H9 (cell line): ENCODE measurements at regions not wholly inside any gene's neighbourhood (a gene's known extent, or its start where the extent isn't known, plus 50 kb on each side); places are given as distances from the start of the nearest gene placed in this dataset.

Experiments
- DNase-seq: peaks from one replicate; pipeline ENCODE4 v3.0.0-alpha.2; 2017
- H2AFZ ChIP-seq: one replicate; pipeline ENCODE4 v1.6.1; 2013; ENCODE audit warnings: mild to moderate bottlenecking, low read length, control low read depth, moderate library complexity
- H2AK5ac ChIP-seq: 2 replicates; pipeline ENCODE4 v1.6.1; 2013; ENCODE audit warnings: low read length, control low read depth, mixed read lengths; ENCODE audit not compliant: insufficient read length
- H2BK120ac ChIP-seq: one replicate; pipeline ENCODE4 v1.6.1; 2013; ENCODE audit warnings: low read depth, mild to moderate bottlenecking, low read length, control low read depth, inconsistent platforms; ENCODE audit not compliant: poor library complexity, severe bottlenecking
- H2BK12ac ChIP-seq: 2 replicates; pipeline ENCODE4 v1.6.1; 2013; ENCODE audit warnings: low read length, control low read depth, mixed read lengths, low read depth; ENCODE audit not compliant: insufficient read length
- H2BK15ac ChIP-seq: 2 replicates; pipeline ENCODE4 v1.6.1; 2013; ENCODE audit warnings: low read depth, low read length, control low read depth
- H2BK20ac ChIP-seq: one replicate; pipeline ENCODE4 v1.6.1; 2013; ENCODE audit warnings: low read depth, mild to moderate bottlenecking, low read length, control low read depth, inconsistent platforms; ENCODE audit not compliant: poor library complexity, severe bottlenecking
- H2BK5ac ChIP-seq: 2 replicates; pipeline ENCODE4 v1.6.1; 2013; ENCODE audit warnings: low read length, control low read depth, mixed read lengths; ENCODE audit not compliant: insufficient read length
- H3K14ac ChIP-seq: 2 replicates; pipeline ENCODE4 v1.6.1; 2013; ENCODE audit warnings: low read length, control low read depth; ENCODE audit not compliant: insufficient read depth
- H3K18ac ChIP-seq: 2 replicates; pipeline ENCODE4 v1.6.1; 2013; ENCODE audit warnings: low read depth, mild to moderate bottlenecking, mixed read lengths, low read length, control low read depth; ENCODE audit not compliant: insufficient read length
- H3K23ac ChIP-seq: 2 replicates; pipeline ENCODE4 v1.6.1; 2013; ENCODE audit warnings: low read length, control low read depth, mixed read lengths, low read depth; ENCODE audit not compliant: insufficient read length
- H3K23me2 ChIP-seq: 2 replicates; pipeline ENCODE4 v1.6.1; 2013; ENCODE audit warnings: low read depth, mild to moderate bottlenecking, mixed read lengths, low read length, control low read depth; ENCODE audit not compliant: insufficient read length, poor library complexity, severe bottlenecking
- H3K27ac ChIP-seq: 2 replicates; pipeline ENCODE4 v1.5.1; 2013; ENCODE audit warnings: low read length, control low read depth, mixed read lengths, low read depth; ENCODE audit not compliant: insufficient read length
- H3K27me3 ChIP-seq: 2 replicates; pipeline ENCODE4 v1.6.1; 2013; ENCODE audit warnings: low read length, control low read depth, inconsistent platforms; ENCODE audit not compliant: insufficient read depth
- H3K4ac ChIP-seq: 2 replicates; pipeline ENCODE4 v1.6.1; 2013; ENCODE audit warnings: low read depth, mild to moderate bottlenecking, control low read depth, inconsistent platforms, low read length, moderate library complexity
- H3K4me1 ChIP-seq: 2 replicates; pipeline ENCODE4 v1.6.1; 2013; ENCODE audit warnings: low read length, control low read depth, inconsistent platforms; ENCODE audit not compliant: insufficient read depth
- H3K4me2 ChIP-seq: 2 replicates; pipeline ENCODE4 v1.6.1; 2013; ENCODE audit warnings: low read length, control low read depth, mixed read lengths; ENCODE audit not compliant: insufficient read length, insufficient read depth
- H3K56ac ChIP-seq: 2 replicates; pipeline ENCODE4 v1.6.1; 2013; ENCODE audit warnings: low read depth, mild to moderate bottlenecking, mixed read lengths, low read length, control low read depth; ENCODE audit not compliant: insufficient read length
- H3K79me1 ChIP-seq: 2 replicates; pipeline ENCODE4 v1.6.1; 2013; ENCODE audit warnings: low read depth, mild to moderate bottlenecking, moderate library complexity, low read length, control low read depth, inconsistent platforms; ENCODE audit not compliant: insufficient read depth, poor library complexity, severe bottlenecking
- H3K79me2 ChIP-seq: 2 replicates; pipeline ENCODE4 v1.6.1; 2013; ENCODE audit warnings: low read length, control low read depth, inconsistent platforms; ENCODE audit not compliant: insufficient read depth
- H3K9ac ChIP-seq: 2 replicates; pipeline ENCODE4 v1.6.1; 2013; ENCODE audit warnings: low read length, control low read depth, mixed read lengths; ENCODE audit not compliant: insufficient read length; ENCODE audit errors: extremely low read depth
- H3K9me3 ChIP-seq: one replicate; pipeline ENCODE4 v1.6.1; 2013; ENCODE audit warnings: low read depth, low read length, inconsistent platforms; ENCODE audit not compliant: control insufficient read depth
- H3T11ph ChIP-seq: one replicate; pipeline ENCODE4 v1.6.1; 2013; ENCODE audit warnings: mild to moderate bottlenecking, low read length, control low read depth, inconsistent platforms
- H4K20me1 ChIP-seq: one replicate; pipeline ENCODE4 v1.6.1; 2013; ENCODE audit not compliant: control insufficient read depth, insufficient read length, insufficient read depth
- H4K5ac ChIP-seq: 2 replicates; pipeline ENCODE4 v1.6.1; 2013; ENCODE audit warnings: low read depth, mild to moderate bottlenecking, mixed read lengths, low read length, control low read depth; ENCODE audit not compliant: insufficient read length
- H4K8ac ChIP-seq: replicated peaks from 2 replicates; pipeline ENCODE4 v1.6.1; 2013; ENCODE audit warnings: low read length, control low read depth, mixed read lengths, low read depth; ENCODE audit not compliant: insufficient read length
- H4K91ac ChIP-seq: 2 replicates; pipeline ENCODE4 v1.6.1; 2013; ENCODE audit warnings: low read depth, mild to moderate bottlenecking, moderate library complexity, mixed read lengths, low read length, control low read depth; ENCODE audit not compliant: insufficient read length
- H3K27ac Mint-ChIP-seq, 3 experiments: 2 replicates in 2 of 3; 3 replicates in 1 of 3; pipeline ENCODE4 v1.8.0; 2020 to 2021; ENCODE audit warnings: mixed read lengths in 3 of 3, mild to moderate bottlenecking in 1 of 3, moderate library complexity in 1 of 3
- H3K27me3 Mint-ChIP-seq: 2 replicates; pipeline ENCODE4 v1.8.0; 2021; ENCODE audit warnings: low read depth, mild to moderate bottlenecking, moderate library complexity, mixed read lengths
- H3K36me3 Mint-ChIP-seq, 3 experiments: 2 replicates in 2 of 3; 3 replicates in 1 of 3; pipeline ENCODE4 v1.8.0; 2020 to 2021; ENCODE audit warnings: low read depth in 3 of 3, mixed read lengths in 3 of 3; ENCODE audit not compliant: insufficient read depth in 1 of 3
- H3K4me1 Mint-ChIP-seq, 2 experiments: 2 replicates each; pipeline ENCODE4 v1.8.0; 2020; ENCODE audit warnings: mixed read lengths in 2 of 2
- H3K4me3 Mint-ChIP-seq, 2 experiments: 2 replicates in 1 of 2; 3 replicates in 1 of 2; pipeline ENCODE4 v1.8.0; 2020 to 2021; ENCODE audit warnings: mild to moderate bottlenecking in 2 of 2, mixed read lengths in 2 of 2, moderate library complexity in 1 of 2
- H3K9me3 Mint-ChIP-seq, 2 experiments: 2 replicates in 1 of 2; 3 replicates in 1 of 2; pipeline ENCODE4 v1.8.0; 2020; ENCODE audit warnings: mild to moderate bottlenecking in 2 of 2, mixed read lengths in 2 of 2, moderate library complexity in 1 of 2
- CTCF ChIP-seq: fragments of 200-600 bp; sonication (generic); conservative IDR thresholded peaks from 3 replicates; pipeline ENCODE4 v1.8.0; 2021; ENCODE audit warnings: antibody characterized with exemption, mild to moderate bottlenecking
- WGBS: extraction: QIAGEN DNeasy Blood & Tissue Kit; methylation state at CpG from one replicate; pipeline ENCODE4 v1.1.7; 2013; ENCODE audit warnings: missing lambda C conversion rate, low lambda C conversion rate, mixed read lengths; ENCODE audit not compliant: insufficient read length; ENCODE audit errors: extremely low coverage; 5-methylcytosine and 5-hydroxymethylcytosine counted together

DNA sequence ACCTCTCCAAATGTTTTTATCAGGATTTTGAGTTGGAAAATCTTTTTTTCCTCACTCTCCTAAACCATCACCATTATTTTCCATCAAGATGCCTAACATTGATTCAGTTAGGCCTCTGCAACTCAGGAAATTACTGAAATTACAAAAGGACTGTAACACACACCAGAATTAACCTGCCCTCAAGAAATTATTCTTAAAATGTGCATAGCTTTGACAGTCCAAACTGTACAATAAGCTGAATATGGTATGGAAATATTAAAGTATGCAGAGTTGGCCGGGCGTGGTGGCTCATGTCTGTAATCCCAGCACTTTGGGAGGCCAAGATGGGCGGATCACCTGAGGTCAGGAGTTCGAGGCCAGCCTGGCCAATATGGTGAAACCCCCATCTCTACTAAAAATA lies 50.2 kb upstream of the PHLPP1 start:
- H3K27me3 Mint-ChIP-seq, result no peaks in the 10 kb centered on the region
- Histone ChIP-seq H3K27ac (no peak overlapping the region), H3K79me2 (no peaks in the 10 kb centered on the region), H4K5ac (no peak overlapping the region), H3K23ac (no peak overlapping the region), H2BK5ac (no peak overlapping the region), H3T11ph (no peak overlapping the region), H3K79me1 (no peaks in the 10 kb centered on the region), H3K9ac (no peak overlapping the region), H3K4me1 (no peaks in the 10 kb centered on the region), H2BK12ac (no peak overlapping the region), H3K27me3 (no peaks in the 10 kb centered on the region), H3K4ac (no peak overlapping the region), H3K14ac (no peak overlapping the region), H4K20me1 (no peaks in the 10 kb centered on the region), H3K18ac (no peak overlapping the region), H3K56ac (no peak overlapping the region), H2BK120ac (no peak overlapping the region), H3K23me2 (no peaks in the 10 kb centered on the region), H3K9me3 (no peaks in the 10 kb centered on the region), H4K8ac (no peak overlapping the region), H2AFZ (no peak overlapping the region), H2AK5ac (no peak overlapping the region), H4K91ac (no peak overlapping the region), H2BK20ac (no peak overlapping the region), H3K4me2 (no peak overlapping the region), H2BK15ac (no peak overlapping the region)
- no CpG with 5 or more reads among the region's 4 CpGs for WGBS
- H3K36me3 Mint-ChIP-seq, result no peaks in the 10 kb centered on the region
- no peak overlapping the region for H3K27ac Mint-ChIP-seq
- TF ChIP-seq CTCF, result no peak
- DNase-seq, result no peak
- no peak overlapping the region for H3K4me3 Mint-ChIP-seq
- H3K4me1 Mint-ChIP-seq, result peaks cover 0 to 5% of the 10 kb centered on the region in 2 experiments; a peak in 2 of 4 replicates
- H3K9me3 Mint-ChIP-seq, result no peaks in the 10 kb centered on the region
